GM18868 (cell line): ENCODE measurements at regions not wholly inside any gene's neighbourhood (a gene's known extent, or its start where the extent isn't known, plus 50 kb on each side); places are given as distances from the start of the nearest gene placed in this dataset.
"Not testable (repeated sequence)": the region's sequence is repeated elsewhere in the genome, so short reads cannot be mapped to it uniquely, and the experiment has no call there.

ENCODE experiments used
- ATAC-seq: cut with Tn5 transposase; IDR thresholded peaks from one replicate; pipeline ENCODE4 v1.9.1; 2021; ENCODE audit warnings: mild to moderate bottlenecking, moderate library complexity; ENCODE audit not compliant: unreplicated experiment

GRCh38 chr6:130547723-130548122 is 181.9 kb downstream of the TMEM200A start:
- ATAC-seq, result no peak

GRCh38 chr6:130557481-130558112 is 191.8 kb downstream of the TMEM200A start:
- ATAC-seq, result peak; percentile 74

GRCh38 chr6:130558131-130558530 is 192.3 kb downstream of the TMEM200A start:
- ATAC-seq, result no peak

GRCh38 chr6:130559166-130559565 is 193.3 kb downstream of the TMEM200A start:
- ATAC-seq, result no peak

DNA sequence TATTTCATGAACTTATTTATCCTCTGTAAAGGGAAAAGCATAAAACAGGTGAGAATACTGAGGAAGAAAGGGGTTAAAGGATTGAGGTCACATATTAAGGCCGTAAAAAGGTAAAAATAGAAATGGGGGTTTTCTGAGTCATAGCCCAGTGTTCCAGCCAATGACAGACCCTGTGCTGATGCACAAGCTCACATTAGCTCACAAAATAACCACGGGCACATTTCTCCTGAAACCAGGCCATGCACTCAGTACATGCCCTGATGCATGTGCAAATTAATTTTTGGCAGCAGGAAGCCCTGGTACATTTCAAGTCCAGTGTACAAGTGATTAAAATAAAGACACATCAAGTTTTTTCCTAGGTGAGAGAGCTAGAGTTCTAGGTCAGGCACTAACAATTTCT is 194.4 kb downstream of the TMEM200A start:
- ATAC-seq, result no peak

GRCh38 chr6:130561159-130561558 is 195.3 kb downstream of the TMEM200A start:
- ATAC-seq, result not testable (repeated sequence)

GRCh38 chr6:130565696-130566095 is 199.9 kb downstream of the TMEM200A start:
- no peak for ATAC-seq

DNA sequence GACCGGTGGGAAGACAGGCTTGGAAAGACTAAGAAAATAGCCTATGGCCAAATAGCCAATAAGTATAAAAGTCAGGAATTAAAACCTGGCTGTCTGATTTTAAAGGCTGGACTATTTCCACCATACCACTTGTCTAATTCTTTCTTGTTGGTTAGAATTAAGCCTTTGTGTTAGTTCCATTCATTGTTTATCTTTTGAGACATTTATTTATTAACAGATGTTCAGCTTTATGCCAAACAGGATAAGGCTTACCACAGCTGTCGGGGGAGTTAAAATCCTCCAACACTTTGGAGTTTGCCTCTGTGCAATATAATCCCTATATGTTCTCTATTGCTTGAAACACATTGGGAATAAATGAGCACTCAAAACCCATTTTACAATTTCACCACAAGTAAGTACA is 208.3 kb downstream of the TMEM200A start:
- no peak for ATAC-seq

- ATAC-seq, result no peak
These were observed 209.7 kb downstream of the TMEM200A start for GRCh38 chr6:130575557-130575956.

- ATAC-seq, result peak; percentile 99
These were observed 210.2 kb downstream of the TMEM200A start for GRCh38 chr6:130575971-130576370.

- ATAC-seq, result no peak
These were observed 211.5 kb downstream of the TMEM200A start for GRCh38 chr6:130577178-130577919.

- ATAC-seq, result no peak
These were observed 212.9 kb downstream of the TMEM200A start for GRCh38 chr6:130578713-130579112.

DNA sequence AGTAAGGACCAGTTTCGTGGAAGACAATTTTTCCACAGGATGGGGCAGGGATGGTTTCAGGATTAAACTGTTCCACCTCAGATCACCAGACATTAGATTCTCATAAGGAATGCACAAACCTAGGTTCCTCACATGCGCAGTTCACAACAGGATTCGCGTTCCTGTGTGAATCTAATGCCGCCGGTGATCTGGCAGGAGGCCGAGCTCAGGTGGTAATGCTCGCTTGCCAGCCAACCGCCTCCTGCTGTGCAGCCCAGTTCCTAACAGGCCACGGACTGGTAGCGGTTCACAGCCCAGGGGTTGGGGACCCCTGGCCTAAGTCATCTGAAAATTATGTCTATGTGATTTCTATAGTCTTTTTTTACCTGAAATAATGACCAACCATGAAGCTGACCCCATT is 217.5 kb downstream of the TMEM200A start:
- no peak for ATAC-seq

GRCh38 chr6:130585587-130585986 is 219.8 kb downstream of the TMEM200A start:
- no peak for ATAC-seq

GRCh38 chr6:130587778-130588520 is 222.1 kb downstream of the TMEM200A start:
- ATAC-seq, result no peak

GRCh38 chr6:130593200-130593599 is 227.4 kb downstream of the TMEM200A start:
- peak; percentile 88 for ATAC-seq

DNA sequence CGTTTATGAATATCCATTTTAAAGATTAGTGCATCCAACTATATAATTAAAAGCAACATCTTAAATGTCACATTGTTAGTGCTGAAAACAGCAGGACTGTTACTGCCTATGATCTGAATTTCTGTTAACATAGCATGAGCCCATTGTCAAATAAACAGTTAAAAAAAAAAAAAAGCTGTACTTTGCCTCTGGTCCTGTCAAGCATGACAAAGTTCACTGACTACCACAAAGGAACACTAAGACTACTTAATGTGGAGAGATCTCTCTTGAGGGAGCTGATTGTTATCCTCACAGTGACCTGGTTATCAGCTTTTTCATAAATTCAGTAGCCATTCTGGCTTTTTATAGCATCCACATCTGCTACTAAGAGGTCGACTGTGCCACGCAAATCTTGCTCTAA is 228.1 kb downstream of the TMEM200A start:
- ATAC-seq, result no peak

- ATAC-seq, result no peak
These were observed 228.9 kb upstream of the SMLR1 start for GRCh38 chr6:130598021-130598989.

DNA sequence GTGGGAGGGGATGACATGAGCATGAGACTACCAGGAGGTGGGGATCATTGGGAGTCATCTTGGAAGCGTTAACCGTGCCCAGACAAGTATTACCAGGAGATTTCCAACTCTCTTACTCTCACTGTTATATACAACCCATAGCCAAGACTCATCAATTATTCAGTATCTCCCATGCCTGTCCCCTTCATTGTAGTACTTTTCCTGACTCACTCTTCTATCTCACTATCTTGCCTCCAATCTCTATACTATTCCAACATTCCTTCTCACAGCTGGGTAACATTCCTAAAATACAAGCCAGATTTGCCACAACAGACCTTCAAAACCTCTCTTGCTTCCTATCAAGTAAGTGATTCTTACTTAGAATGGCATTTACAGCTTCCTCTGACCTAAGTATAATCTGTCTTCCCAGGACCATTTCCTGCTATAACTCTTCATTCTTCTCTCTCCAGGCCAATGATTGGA is 226.3 kb upstream of the SMLR1 start:
- no peak for ATAC-seq

DNA sequence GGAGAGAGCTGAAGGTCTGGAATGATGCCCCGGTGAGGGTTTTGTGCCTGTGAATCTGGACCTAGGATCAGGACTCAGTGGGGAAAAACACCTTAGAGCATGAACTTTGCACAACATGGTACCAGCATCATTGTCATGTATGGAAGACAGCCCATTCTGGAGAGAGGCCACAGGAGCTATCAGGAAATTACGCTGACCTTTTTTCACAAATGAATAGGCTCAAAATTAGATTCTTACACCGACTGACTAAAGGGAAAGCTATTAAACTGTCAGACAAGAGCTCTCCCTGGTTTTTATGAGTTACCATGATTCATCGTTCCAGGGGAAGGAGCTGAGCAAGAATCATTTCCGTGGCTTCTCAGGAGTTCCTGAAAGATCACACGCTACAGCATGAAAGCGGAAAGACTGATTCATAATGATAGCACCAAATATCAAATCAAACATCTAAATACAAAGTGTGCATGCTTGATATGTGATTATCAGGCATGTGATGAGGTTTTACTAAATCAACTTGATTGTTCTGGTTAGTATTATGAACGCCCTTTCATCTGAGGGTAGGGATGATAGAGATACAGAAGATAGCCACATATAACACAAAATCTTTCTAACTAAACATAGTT is 224.9 kb upstream of the SMLR1 start:
- no peak for ATAC-seq
